GM18517 (cell line): ENCODE measurements at regions not wholly inside any gene's neighbourhood (a gene's known extent, or its start where the extent isn't known, plus 50 kb on each side); places are given as distances from the start of the nearest gene placed in this dataset.

ENCODE experiments used
- ATAC-seq: cut with Tn5 transposase; IDR thresholded peaks from one replicate; pipeline ENCODE4 v1.9.1; 2021; ENCODE audit warnings: mild to moderate bottlenecking, moderate library complexity; ENCODE audit not compliant: unreplicated experiment

- no peak for ATAC-seq
Observed at GRCh38 chr17:72439893-72440502, 319.2 kb downstream of the SOX9 start.

GRCh38 chr17:72440961-72441360, 320.1 kb downstream of the SOX9 start:
- no peak for ATAC-seq

- no peak for ATAC-seq
Observed at GRCh38 chr17:72441909-72442308, 321.1 kb downstream of the SOX9 start.

- no peak for ATAC-seq
Observed at GRCh38 chr17:72444517-72445054, 323.8 kb downstream of the SOX9 start.

GRCh38 chr17:72445055-72445991, 324.5 kb downstream of the SOX9 start:
- ATAC-seq: no peak

GRCh38 chr17:72446118-72446517, 325.3 kb downstream of the SOX9 start:
- no peak for ATAC-seq

- no peak for ATAC-seq
Observed at GRCh38 chr17:72446525-72447250, 325.9 kb downstream of the SOX9 start.

- no peak for ATAC-seq
Observed at GRCh38 chr17:72447251-72447640, 326.4 kb downstream of the SOX9 start.

GRCh38 chr17:72448019-72448418, 327.2 kb downstream of the SOX9 start:
- no peak for ATAC-seq

- no peak for ATAC-seq
Observed at GRCh38 chr17:72452286-72453173, 331.7 kb downstream of the SOX9 start.

GRCh38 chr17:72454342-72454741, 333.5 kb downstream of the SOX9 start:
- no peak for ATAC-seq

GRCh38 chr17:72455562-72455961, 334.7 kb downstream of the SOX9 start:
- no peak for ATAC-seq

- ATAC-seq: no peak
Observed at GRCh38 chr17:72456075-72456474, 335.3 kb downstream of the SOX9 start.

GRCh38 chr17:72457712-72458111, 336.9 kb downstream of the SOX9 start:
- ATAC-seq: no peak

GRCh38 chr17:72458301-72458700, 337.5 kb downstream of the SOX9 start:
- no peak for ATAC-seq

GRCh38 chr17:72460711-72461110, 339.9 kb downstream of the SOX9 start:
- ATAC-seq: no peak

GRCh38 chr17:72461757-72462156, 340.9 kb downstream of the SOX9 start:
- ATAC-seq: no peak

GRCh38 chr17:72462407-72462806, 341.6 kb downstream of the SOX9 start:
- ATAC-seq: no peak

GRCh38 chr17:72462814-72463213, 342.0 kb downstream of the SOX9 start:
- ATAC-seq: no peak
